ENCODE measurements at regions not wholly inside any gene's neighbourhood (a gene's known extent, or its start where the extent isn't known, plus 50 kb on each side); places are given as distances from the start of the nearest gene placed in this dataset.

- TF ChIP-seq KAT7 (CRISPR knock-in tag; IDR thresholded peaks at IDR 0.05; ENCODE audit: borderline replicate concordance) (no peak), MAX (CRISPR knock-in tag; IDR thresholded peaks at IDR 0.05) (no peak), CTCF (IDR thresholded peaks at IDR 0.05) (no peak), ATF2 (CRISPR knock-in tag; IDR thresholded peaks at IDR 0.05; ENCODE audit: borderline replicate concordance, low read depth) (no peak)
These were observed 97.4 kb upstream of the ALDH1A1 start for GRCh38 chr9:73050065-73050816.

Measured in WTC11 (cell line).